Caco-2 (cell line): ENCODE measurements at regions not wholly inside any gene's neighbourhood (a gene's known extent, or its start where the extent isn't known, plus 50 kb on each side); places are given as distances from the start of the nearest gene placed in this dataset.
"Not testable (repeated sequence)": the region's sequence is repeated elsewhere in the genome, so short reads cannot be mapped to it uniquely, and the experiment has no call there.

Experiments
- BruUV-seq: library from RNA; stranded (reverse); fragments of 400-500 nt; replicated peaks from 2 replicates; lab custom pipeline; 2021; lab: Mats Ljungman, UMichigan
- CTCF ChIA-PET: fragments of 300-600 bp; sonication (Branson Sonifier 250); formaldehyde crosslinking; loops from one replicate; lab custom pipeline; 2022; ENCODE audit warnings: antibody characterized with exemption; lab: Charles Lee
- POLR2A ChIA-PET: fragments of 300-600 bp; sonication (Branson Sonifier 250); formaldehyde crosslinking; loops from one replicate; lab custom pipeline; 2022; ENCODE audit warnings: antibody characterized with exemption; lab: Charles Lee
- DNase-seq, 2 experiments: peaks; one replicate each; pipeline versions ENCODE4 v3.0.0 to v3.0.0-alpha.2; 2020 to 2022
- H3K27me3 ChIP-seq: replicated peaks from 2 replicates; pipeline ENCODE4 v1.6.0; 2011; ENCODE audit warnings: low read length; ENCODE audit not compliant: control insufficient read depth, insufficient read depth
- H3K36me3 ChIP-seq: 2 replicates; pipeline ENCODE4 v1.5.1; 2011; ENCODE audit warnings: low read length; ENCODE audit not compliant: control insufficient read depth, insufficient read depth
- H3K4me1 ChIP-seq: fragments of 250-450 bp; sonication (Bioruptor Pico); 2 replicates; pipeline ENCODE4 v1.5.1; 2020; ENCODE audit warnings: mild to moderate bottlenecking
- H3K4me3 ChIP-seq: 2 replicates; pipeline ENCODE4 v1.5.1; 2011; ENCODE audit warnings: low read depth, mild to moderate bottlenecking, control low read depth, low read length
- H3K9me3 ChIP-seq: fragments of 250-450 bp; sonication (Bioruptor Pico); 2 replicates; pipeline ENCODE4 v1.5.1; 2020; ENCODE audit warnings: mild to moderate bottlenecking, moderate library complexity
- H3K27ac Mint-ChIP-seq: one replicate; pipeline ENCODE4 v1.8.0; 2022; ENCODE audit warnings: mixed read lengths; ENCODE audit not compliant: unreplicated experiment
- H3K27me3 Mint-ChIP-seq: one replicate; pipeline ENCODE4 v1.8.0; 2022; ENCODE audit warnings: mixed read lengths; ENCODE audit not compliant: insufficient read depth, unreplicated experiment
- H3K36me3 Mint-ChIP-seq: one replicate; pipeline ENCODE4 v1.8.0; 2022; ENCODE audit warnings: mild to moderate bottlenecking, mixed read lengths; ENCODE audit not compliant: insufficient read depth, unreplicated experiment
- H3K4me1 Mint-ChIP-seq: one replicate; pipeline ENCODE4 v1.8.0; 2022; ENCODE audit warnings: low read depth, mixed read lengths; ENCODE audit not compliant: unreplicated experiment
- H3K4me3 Mint-ChIP-seq: one replicate; pipeline ENCODE4 v1.8.0; 2022; ENCODE audit warnings: mild to moderate bottlenecking, moderate library complexity, mixed read lengths; ENCODE audit not compliant: unreplicated experiment
- H3K9me3 Mint-ChIP-seq: one replicate; pipeline ENCODE4 v1.8.0; 2022; ENCODE audit warnings: mixed read lengths; ENCODE audit not compliant: unreplicated experiment
- CTCF ChIP-seq, 2 experiments: fragments of 200-600 bp in 1 of 2; IDR thresholded peaks; 1 replicate in 1 of 2; 2 replicates in 1 of 2; pipeline versions ENCODE4 v1.5.1 to v1.8.0; 2011 to 2022; ENCODE audit warnings: antibody characterized with exemption in 1 of 2, control low read depth in 1 of 2, inconsistent platforms in 1 of 2, low read depth in 1 of 2, low read length in 1 of 2, mild to moderate bottlenecking in 1 of 2, moderate library complexity in 1 of 2; ENCODE audit not compliant: insufficient read depth in 1 of 2, severe bottlenecking in 1 of 2, unreplicated experiment in 1 of 2
- intact Hi-C: fragments of 100-400 bp; cut with micrococcal nuclease; formaldehyde crosslinking; loops from one replicate; pipeline ENCODE4 v1.10.0; 2022; ENCODE audit not compliant: unreplicated experiment

DNA sequence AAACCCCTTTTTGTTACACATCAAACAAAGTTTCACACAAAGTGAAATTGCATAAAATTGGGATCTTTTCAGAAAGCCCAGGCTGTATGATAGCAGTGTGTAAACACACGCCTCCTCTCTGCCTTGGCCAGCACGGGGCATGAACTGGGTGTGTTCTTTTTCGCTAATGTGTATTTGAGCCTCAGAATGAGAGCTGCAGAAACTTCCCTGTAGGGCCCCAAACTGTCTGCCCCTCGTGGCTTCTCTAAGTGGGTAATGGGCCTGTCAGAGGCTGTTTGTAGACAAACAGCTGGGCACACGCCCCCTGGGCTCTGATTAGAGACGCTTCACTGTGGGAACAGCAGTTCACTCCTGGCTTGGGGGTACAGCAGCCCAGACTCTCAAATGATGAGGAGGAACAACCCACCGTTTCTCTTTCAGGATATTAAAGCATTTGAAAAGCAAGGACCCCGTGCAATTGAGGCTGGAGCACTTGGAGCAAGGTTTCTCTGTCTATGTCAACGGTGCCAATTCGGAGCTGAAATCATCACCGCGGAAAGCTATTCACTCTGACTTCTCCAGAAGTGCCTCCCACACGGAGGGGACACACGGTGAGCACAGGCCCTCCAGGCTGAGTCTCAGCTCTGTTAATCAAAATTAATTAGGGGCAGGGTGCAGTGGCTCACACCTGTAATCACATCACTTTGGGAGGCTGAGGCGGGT, 78.4 kb downstream of the KATNIP start:
- Histone ChIP-seq H3K4me1 (no peaks in the 10 kb centered on the region), H3K4me3 (no peak overlapping the region), H3K27me3 (no peaks in the 10 kb centered on the region), H3K9me3 (no peaks in the 10 kb centered on the region), H3K36me3 (no peaks in the 10 kb centered on the region)
- H3K4me3 Mint-ChIP-seq: no peak overlapping the region
- no peak for TF ChIP-seq CTCF (IDR thresholded peaks at IDR 0.05; ENCODE audit: insufficient read depth in 1 of 2, low read depth in 1 of 2, low read length in 1 of 2, severe bottlenecking in 1 of 2, unreplicated experiment in 1 of 2)
- H3K27ac Mint-ChIP-seq: no peak overlapping the region
- no peaks in the 10 kb centered on the region for H3K36me3 Mint-ChIP-seq
- H3K4me1 Mint-ChIP-seq: peaks cover 6% of the 10 kb centered on the region
- intact Hi-C loops: no loop called here
- H3K27me3 Mint-ChIP-seq: no peaks in the 10 kb centered on the region
- BruUV-seq: no TSS peak
- DNase-seq: no peak
- ChIA-PET POLR2A (interaction anchor here (0.6 kb wide), 1 partner anchor 21 kb away, joined by 10 read pairs; no protein-coding TSS in a partner anchor), CTCF (no interaction called here)
- no peaks in the 10 kb centered on the region for H3K9me3 Mint-ChIP-seq

- CTCF ChIA-PET, H3K9me3 ChIP-seq, intact Hi-C loops, H3K27me3 ChIP-seq, H3K27me3 Mint-ChIP-seq, H3K4me1 ChIP-seq, H3K9me3 Mint-ChIP-seq, H3K36me3 Mint-ChIP-seq, BruUV-seq, H3K4me3 Mint-ChIP-seq, H3K36me3 ChIP-seq, H3K4me1 Mint-ChIP-seq, POLR2A ChIA-PET, H3K27ac Mint-ChIP-seq, H3K4me3 ChIP-seq, DNase-seq: not testable (repeated sequence)
Observed at GRCh38 chr16:27628943-27629462, 79.1 kb downstream of the KATNIP start.

- Histone ChIP-seq H3K36me3 (no peaks in the 10 kb centered on the region), H3K4me1 (no peaks in the 10 kb centered on the region), H3K4me3 (no peak overlapping the region), H3K9me3 (no peaks in the 10 kb centered on the region), H3K27me3 (no peaks in the 10 kb centered on the region)
- intact Hi-C loops: no loop called here
- no peak for DNase-seq
- H3K4me3 Mint-ChIP-seq: no peak overlapping the region
- H3K27ac Mint-ChIP-seq: no peak overlapping the region
- CTCF ChIA-PET: no interaction called here
- no peaks in the 10 kb centered on the region for H3K27me3 Mint-ChIP-seq
- no peaks in the 10 kb centered on the region for H3K4me1 Mint-ChIP-seq
- BruUV-seq: no TSS peak
- H3K36me3 Mint-ChIP-seq: peaks cover 9% of the 10 kb centered on the region
- no peak for TF ChIP-seq CTCF (IDR thresholded peaks at IDR 0.05; ENCODE audit: insufficient read depth in 1 of 2, low read depth in 1 of 2, low read length in 1 of 2, severe bottlenecking in 1 of 2, unreplicated experiment in 1 of 2)
- POLR2A ChIA-PET: no interaction called here
- no peaks in the 10 kb centered on the region for H3K9me3 Mint-ChIP-seq
Observed at GRCh38 chr16:27632216-27632615, 82.3 kb downstream of the KATNIP start.
